ENCODE measurements at regions not wholly inside any gene's neighbourhood (a gene's known extent, or its start where the extent isn't known, plus 50 kb on each side); places are given as distances from the start of the nearest gene placed in this dataset.
"Not testable (repeated sequence)": the region's sequence is repeated elsewhere in the genome, so short reads cannot be mapped to it uniquely, and the experiment has no call there.

- peak; percentile 8 for DNase-seq
- in situ Hi-C loops (cut with MboI; ENCODE audit: low pct_unique_long_range_greater_than_20kb, low sequenced_read_pairs): not testable (repeated sequence)
These were observed 108.2 kb downstream of the SPATA31A1 start for GRCh38 chr9:39463696-39464095.

GRCh38 chr9:39464122-39464777 is 108.8 kb downstream of the SPATA31A1 start:
- in situ Hi-C loops (cut with MboI; ENCODE audit: low pct_unique_long_range_greater_than_20kb, low sequenced_read_pairs): not testable (repeated sequence)
- peak; percentile 75 for DNase-seq

- in situ Hi-C loops (cut with MboI; ENCODE audit: low pct_unique_long_range_greater_than_20kb, low sequenced_read_pairs); DNase-seq: not testable (repeated sequence)
These were observed 119.0 kb downstream of the SPATA31A1 start for GRCh38 chr9:39474499-39474898.

DNA sequence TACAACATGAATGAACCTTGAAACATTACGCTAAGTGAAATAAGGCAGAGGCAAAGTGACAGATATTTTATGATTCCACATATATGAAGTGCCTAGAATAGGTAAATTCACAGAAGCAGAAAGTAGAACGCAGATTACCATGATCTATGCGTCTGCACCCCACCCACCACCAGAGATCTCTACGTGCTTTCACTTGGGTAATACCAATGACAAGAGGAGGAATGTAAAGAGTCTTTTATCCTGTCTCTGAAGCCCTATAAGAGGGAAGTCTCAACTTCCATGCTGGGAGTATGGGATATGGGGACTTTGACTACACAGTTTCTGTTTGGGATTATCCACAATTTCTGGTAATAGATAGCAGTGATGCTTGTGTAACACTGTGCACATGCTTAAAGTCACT is 127.6 kb downstream of the SPATA31A1 start:
- DNase-seq; in situ Hi-C loops (cut with MboI; ENCODE audit: low pct_unique_long_range_greater_than_20kb, low sequenced_read_pairs): not testable (repeated sequence)

GRCh38 chr9:39483880-39484279 is 128.4 kb downstream of the SPATA31A1 start:
- in situ Hi-C loops (cut with MboI; ENCODE audit: low pct_unique_long_range_greater_than_20kb, low sequenced_read_pairs); DNase-seq: not testable (repeated sequence)

- DNase-seq; in situ Hi-C loops (cut with MboI; ENCODE audit: low pct_unique_long_range_greater_than_20kb, low sequenced_read_pairs): not testable (repeated sequence)
These were observed 128.8 kb downstream of the SPATA31A1 start for GRCh38 chr9:39484292-39484691.

- DNase-seq; in situ Hi-C loops (cut with MboI; ENCODE audit: low pct_unique_long_range_greater_than_20kb, low sequenced_read_pairs): not testable (repeated sequence)
These were observed 132.0 kb downstream of the SPATA31A1 start for GRCh38 chr9:39487477-39487876.

DNA sequence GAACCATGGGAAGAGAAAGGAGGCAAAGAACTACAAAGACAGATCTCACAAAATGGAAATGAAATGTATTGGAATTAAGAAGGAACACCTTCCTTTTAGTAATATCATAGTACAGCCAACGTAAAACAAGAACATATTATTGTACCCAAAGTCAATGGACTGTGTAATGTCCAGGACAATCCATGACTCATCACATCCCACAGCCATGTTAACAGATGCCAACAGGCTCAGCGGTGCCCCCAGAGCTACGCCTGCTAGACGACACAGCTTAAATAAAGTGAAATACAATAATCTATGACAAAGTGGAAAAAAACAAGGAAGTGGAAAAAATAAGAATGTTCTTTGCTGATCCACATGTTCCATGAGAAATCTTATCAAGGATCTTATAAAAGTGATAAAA is 140.8 kb downstream of the SPATA31A1 start:
- in situ Hi-C loops (cut with MboI; ENCODE audit: low pct_unique_long_range_greater_than_20kb, low sequenced_read_pairs); DNase-seq: not testable (repeated sequence)

- in situ Hi-C loops (cut with MboI; ENCODE audit: low pct_unique_long_range_greater_than_20kb, low sequenced_read_pairs); DNase-seq: not testable (repeated sequence)
These were observed 147.7 kb downstream of the SPATA31A1 start for GRCh38 chr9:39503178-39503577.

DNA sequence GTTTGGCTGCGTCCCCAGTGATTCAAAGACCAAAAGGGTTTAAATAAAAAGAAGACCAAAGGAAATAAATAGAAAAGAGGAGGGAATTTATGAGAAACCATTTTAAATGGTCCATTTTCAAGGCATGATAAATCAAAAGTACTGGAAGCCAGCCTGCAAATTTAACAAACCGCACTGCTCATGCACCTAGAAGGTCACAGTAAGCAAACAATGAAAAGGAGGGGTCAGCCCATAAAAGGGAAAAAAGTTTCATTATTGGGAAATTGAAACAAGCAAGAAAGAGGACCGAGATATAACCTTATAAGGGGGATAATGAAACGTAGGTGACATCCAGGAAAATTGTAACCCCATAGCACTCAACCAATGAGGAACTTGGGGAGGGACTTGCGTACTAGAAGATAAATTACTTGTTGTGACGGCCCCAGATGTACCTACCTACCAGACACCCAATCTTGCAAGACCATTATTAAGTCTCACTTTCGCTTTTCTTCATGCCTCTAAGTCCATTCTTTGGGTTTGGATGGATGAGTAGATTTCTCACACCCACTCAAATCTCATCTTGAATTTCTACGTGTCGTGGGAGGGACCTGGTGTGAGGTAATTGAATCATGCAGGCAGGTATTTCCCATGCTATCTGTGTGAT is 172.0 kb downstream of the SPATA31A1 start:
- in situ Hi-C loops (cut with MboI; ENCODE audit: low pct_unique_long_range_greater_than_20kb, low sequenced_read_pairs); DNase-seq: not testable (repeated sequence)

DNA sequence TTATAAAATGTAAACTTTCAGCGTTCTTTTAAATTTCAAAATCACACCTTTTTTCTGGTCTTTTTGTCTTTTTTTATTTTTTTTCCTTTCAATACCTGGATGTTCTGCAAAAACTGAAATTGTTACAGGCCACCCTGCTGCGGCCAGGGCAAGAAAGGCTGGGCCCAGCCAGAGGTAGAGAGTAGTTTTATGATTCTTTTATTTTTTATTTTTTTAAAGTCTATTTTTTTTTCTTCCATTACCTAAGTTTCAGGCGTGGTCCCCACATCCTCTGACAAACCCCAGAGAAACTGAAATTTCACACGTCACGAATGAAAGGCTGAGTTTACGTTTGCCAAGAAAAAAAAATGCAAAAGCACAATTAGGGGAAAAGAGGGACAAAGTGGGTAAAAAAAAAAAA is 177.1 kb downstream of the SPATA31A1 start:
- in situ Hi-C loops (cut with MboI; ENCODE audit: low pct_unique_long_range_greater_than_20kb, low sequenced_read_pairs); DNase-seq: not testable (repeated sequence)

- DNase-seq; in situ Hi-C loops (cut with MboI; ENCODE audit: low pct_unique_long_range_greater_than_20kb, low sequenced_read_pairs): not testable (repeated sequence)
These were observed 177.7 kb downstream of the SPATA31A1 start for GRCh38 chr9:39533001-39533762.

DNA sequence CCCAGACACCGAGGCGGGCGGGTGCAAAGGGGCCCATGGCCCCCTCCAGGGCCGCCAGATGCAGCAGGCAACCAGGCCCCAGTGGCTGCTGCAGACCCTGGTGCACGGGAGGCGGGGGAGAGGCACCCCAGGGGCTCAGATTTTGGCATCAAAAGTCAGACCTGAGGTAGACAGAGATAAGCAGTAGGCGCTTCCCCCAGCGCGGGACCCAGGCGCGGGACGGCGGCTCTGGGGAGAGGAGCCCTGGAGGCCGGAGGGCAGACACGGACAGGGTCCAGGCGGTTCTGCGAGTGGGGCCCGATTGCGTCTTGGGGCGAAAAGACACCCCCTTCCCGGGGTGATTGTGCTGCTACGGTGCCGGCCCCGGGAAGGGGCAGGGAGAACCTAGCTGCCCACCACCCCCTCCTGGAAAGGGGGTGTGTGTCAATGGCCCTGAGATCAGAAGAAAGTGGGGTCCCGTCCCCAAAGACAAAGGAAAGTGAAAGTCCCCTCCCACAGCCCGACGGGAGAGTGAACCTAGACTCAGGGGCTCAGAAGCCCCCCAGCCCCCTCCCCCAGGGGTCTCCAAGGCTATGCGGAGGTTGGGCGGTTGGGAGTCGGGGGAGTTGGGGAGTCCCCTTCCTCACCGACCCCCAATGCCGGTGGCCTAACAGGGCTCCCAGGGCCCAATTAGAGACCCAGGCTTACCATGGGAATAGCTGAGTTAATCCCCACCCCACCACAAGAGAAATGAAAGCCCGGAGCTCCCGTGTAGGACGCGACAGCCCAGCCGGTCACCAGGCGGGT is 178.5 kb downstream of the SPATA31A1 start:
- DNase-seq; in situ Hi-C loops (cut with MboI; ENCODE audit: low pct_unique_long_range_greater_than_20kb, low sequenced_read_pairs): not testable (repeated sequence)

DNA sequence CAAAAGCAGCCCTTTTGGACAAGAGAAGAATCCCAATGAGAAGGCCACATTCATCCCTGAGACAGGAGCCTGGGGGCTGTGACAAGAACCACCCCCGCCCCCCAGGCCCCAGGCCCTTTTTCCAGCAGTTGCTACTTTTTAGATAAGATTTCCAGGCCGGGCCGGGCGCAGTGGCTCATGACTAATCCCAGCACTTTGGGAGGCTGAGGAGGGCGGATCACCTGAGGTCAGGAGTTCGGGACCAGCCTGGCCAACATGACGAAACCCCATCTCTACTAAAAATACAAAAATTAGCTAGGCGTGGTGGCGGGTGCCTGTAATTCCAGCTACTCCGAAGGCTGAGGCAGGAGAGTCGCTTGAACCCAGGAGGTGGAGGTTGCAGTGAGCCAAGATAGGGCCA is 179.4 kb downstream of the SPATA31A1 start:
- DNase-seq; in situ Hi-C loops (cut with MboI; ENCODE audit: low pct_unique_long_range_greater_than_20kb, low sequenced_read_pairs): not testable (repeated sequence)

DNA sequence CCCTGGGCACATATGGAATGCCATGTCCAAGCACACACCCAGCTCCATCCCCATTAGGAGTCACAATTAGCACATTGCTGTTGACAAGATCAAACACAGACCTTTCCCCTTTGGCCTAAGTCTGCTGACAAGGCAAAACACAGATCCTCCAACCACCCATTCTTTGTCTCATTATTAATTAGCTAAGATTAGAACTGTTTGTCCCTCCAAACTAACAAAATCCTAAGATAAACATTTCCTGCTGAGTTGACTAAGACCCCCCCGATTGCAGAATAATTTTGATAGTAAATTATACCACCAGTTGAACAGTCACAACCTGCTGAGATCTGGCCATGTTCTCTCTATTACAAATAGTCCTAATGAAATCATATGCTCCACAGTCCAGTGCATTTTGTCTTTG is 186.7 kb downstream of the SPATA31A1 start:
- DNase-seq; in situ Hi-C loops (cut with MboI; ENCODE audit: low pct_unique_long_range_greater_than_20kb, low sequenced_read_pairs): not testable (repeated sequence)

- in situ Hi-C loops (cut with MboI; ENCODE audit: low pct_unique_long_range_greater_than_20kb, low sequenced_read_pairs); DNase-seq: not testable (repeated sequence)
These were observed 189.6 kb downstream of the SPATA31A1 start for GRCh38 chr9:39545079-39545478.

DNA sequence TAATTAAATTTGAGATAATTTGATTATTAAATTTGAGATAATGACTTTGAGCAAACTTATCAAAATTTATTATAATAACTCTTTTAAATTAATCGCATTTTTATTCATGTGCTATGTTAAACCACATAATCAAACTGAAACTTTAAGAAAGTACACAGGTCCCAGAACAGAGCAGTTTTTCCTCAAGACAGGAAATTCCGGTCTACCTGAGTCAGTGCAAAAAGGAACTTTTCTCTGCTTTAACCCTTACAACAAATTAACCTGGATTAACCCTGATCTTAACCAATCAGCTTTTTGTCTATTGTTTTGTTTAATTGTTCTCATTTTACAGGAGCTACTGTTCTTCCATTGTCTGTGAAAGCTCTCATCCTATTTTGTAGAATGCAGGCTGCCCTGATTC is 195.1 kb downstream of the SPATA31A1 start:
- DNase-seq; in situ Hi-C loops (cut with MboI; ENCODE audit: low pct_unique_long_range_greater_than_20kb, low sequenced_read_pairs): not testable (repeated sequence)

DNA sequence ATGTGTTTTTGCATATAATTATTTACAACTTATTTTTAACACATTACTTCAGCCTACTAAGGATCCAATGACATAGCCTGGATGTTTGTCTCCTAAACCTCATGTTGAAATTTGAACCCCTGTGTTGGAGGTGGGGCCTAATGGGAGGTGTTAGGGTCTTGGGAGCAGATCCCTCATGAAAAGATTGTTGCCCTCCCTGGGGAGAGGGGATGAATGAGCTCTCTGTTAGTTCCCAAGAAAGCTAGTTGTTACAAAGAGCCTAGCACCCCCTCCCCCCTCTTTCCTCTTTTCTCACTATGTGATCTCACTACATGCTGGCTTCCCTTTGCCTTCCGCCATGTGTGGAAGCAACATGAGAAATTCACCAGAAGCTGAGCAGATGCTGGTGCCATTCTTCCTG is 196.1 kb downstream of the SPATA31A1 start:
- DNase-seq; in situ Hi-C loops (cut with MboI; ENCODE audit: low pct_unique_long_range_greater_than_20kb, low sequenced_read_pairs): not testable (repeated sequence)

- in situ Hi-C loops (cut with MboI; ENCODE audit: low pct_unique_long_range_greater_than_20kb, low sequenced_read_pairs); DNase-seq: not testable (repeated sequence)
These were observed 196.9 kb downstream of the SPATA31A1 start for GRCh38 chr9:39552242-39552881.
